GM19452 (cell line): ENCODE measurements at regions not wholly inside any gene's neighbourhood (a gene's known extent, or its start where the extent isn't known, plus 50 kb on each side); places are given as distances from the start of the nearest gene placed in this dataset.

Experiments
- ATAC-seq: cut with Tn5 transposase; IDR thresholded peaks from one replicate; pipeline ENCODE4 v1.9.1; 2021; ENCODE audit not compliant: unreplicated experiment

- no peak for ATAC-seq
Observed at GRCh38 chr4:13840502-13841190, 213.1 kb upstream of the BOD1L1 start.

- no peak for ATAC-seq
Observed at GRCh38 chr4:13844740-13845139, 217.2 kb upstream of the BOD1L1 start.

GRCh38 chr4:13849778-13850177 is 222.3 kb upstream of the BOD1L1 start:
- ATAC-seq: no peak

GRCh38 chr4:13851085-13851940 is 223.8 kb upstream of the BOD1L1 start:
- no peak for ATAC-seq

GRCh38 chr4:13852411-13852810 is 224.9 kb upstream of the BOD1L1 start:
- no peak for ATAC-seq

GRCh38 chr4:13856387-13856786 is 228.9 kb upstream of the BOD1L1 start:
- no peak for ATAC-seq

- ATAC-seq: no peak
Observed at GRCh38 chr4:13857397-13857796, 229.9 kb upstream of the BOD1L1 start.

- ATAC-seq: no peak
Observed at GRCh38 chr4:13857800-13858199, 230.3 kb upstream of the BOD1L1 start.

GRCh38 chr4:13859423-13859822 is 231.9 kb upstream of the BOD1L1 start:
- no peak for ATAC-seq

- no peak for ATAC-seq
Observed at GRCh38 chr4:13860126-13860525, 232.6 kb upstream of the BOD1L1 start.

- ATAC-seq: no peak
Observed at GRCh38 chr4:13865871-13866669, 238.5 kb upstream of the BOD1L1 start.

GRCh38 chr4:13866881-13867280 is 239.4 kb upstream of the BOD1L1 start:
- ATAC-seq: no peak

- ATAC-seq: no peak
Observed at GRCh38 chr4:13872155-13872554, 244.6 kb upstream of the BOD1L1 start.

GRCh38 chr4:13872955-13873354 is 245.4 kb upstream of the BOD1L1 start:
- no peak for ATAC-seq

- ATAC-seq: no peak
Observed at GRCh38 chr4:13875181-13875580, 247.7 kb upstream of the BOD1L1 start.

- ATAC-seq: no peak
Observed at GRCh38 chr4:13876131-13876530, 248.6 kb upstream of the BOD1L1 start.

- no peak for ATAC-seq
Observed at GRCh38 chr4:13876940-13877339, 249.4 kb upstream of the BOD1L1 start.

- no peak for ATAC-seq
Observed at GRCh38 chr4:13877626-13878025, 250.1 kb upstream of the BOD1L1 start.

GRCh38 chr4:13881892-13882291 is 254.4 kb upstream of the BOD1L1 start:
- no peak for ATAC-seq

GRCh38 chr4:13887010-13887409 is 259.5 kb upstream of the BOD1L1 start:
- no peak for ATAC-seq

GRCh38 chr4:13888112-13888511 is 260.6 kb upstream of the BOD1L1 start:
- ATAC-seq: no peak

- no peak for ATAC-seq
Observed at GRCh38 chr4:13891544-13891939, 264.0 kb upstream of the BOD1L1 start.
